Osteoblast (primary cell): ENCODE measurements at regions not wholly inside any gene's neighbourhood (a gene's known extent, or its start where the extent isn't known, plus 50 kb on each side); places are given as distances from the start of the nearest gene placed in this dataset.

Experiments
- DNase-seq: peaks from one replicate; pipeline ENCODE4 v3.0.0; 2011; ENCODE audit warnings: low spot score, mixed read lengths; ENCODE audit not compliant: insufficient read length; ENCODE audit errors: missing footprints
- H2AFZ ChIP-seq: 2 replicates; pipeline ENCODE4 v1.6.0; 2011; ENCODE audit warnings: mild to moderate bottlenecking, low read length
- H3K27ac ChIP-seq: 2 replicates; pipeline ENCODE4 v1.5.1; 2011; ENCODE audit warnings: mild to moderate bottlenecking, low read depth, low read length, moderate library complexity
- H3K27me3 ChIP-seq: 2 replicates; pipeline ENCODE4 v1.6.0; 2012; ENCODE audit warnings: mild to moderate bottlenecking, control low read depth, inconsistent platforms, low read length, moderate library complexity; ENCODE audit not compliant: insufficient read depth
- H3K36me3 ChIP-seq: 2 replicates; pipeline ENCODE4 v1.5.1; 2011; ENCODE audit warnings: mild to moderate bottlenecking, low read length, control low read depth, moderate library complexity; ENCODE audit not compliant: insufficient read depth
- H3K4me1 ChIP-seq: 2 replicates; pipeline ENCODE4 v1.5.1; 2011; ENCODE audit warnings: mild to moderate bottlenecking, low read length, control low read depth, moderate library complexity; ENCODE audit not compliant: insufficient read depth
- H3K4me2 ChIP-seq: 2 replicates; pipeline ENCODE4 v1.6.0; 2011; ENCODE audit warnings: mild to moderate bottlenecking, low read length; ENCODE audit not compliant: insufficient read depth
- H3K4me3 ChIP-seq: fragments of 200-600 bp; sonication (generic); 3 replicates; pipeline ENCODE4 v1.5.1; 2012; ENCODE audit warnings: mild to moderate bottlenecking, low read length, inconsistent platforms; ENCODE audit not compliant: insufficient read depth
- H3K79me2 ChIP-seq: 2 replicates; pipeline ENCODE4 v1.6.0; 2012; ENCODE audit warnings: mild to moderate bottlenecking, low read length, control low read depth, inconsistent platforms; ENCODE audit not compliant: insufficient read depth
- H3K9me3 ChIP-seq: 2 replicates; pipeline ENCODE4 v1.5.1; 2011; ENCODE audit warnings: low read depth, low read length, control low read depth
- H4K20me1 ChIP-seq: 2 replicates; pipeline ENCODE4 v1.6.0; 2012; ENCODE audit warnings: mild to moderate bottlenecking, low read length, control low read depth; ENCODE audit not compliant: insufficient read depth
- CTCF ChIP-seq: IDR thresholded peaks from 2 replicates; pipeline ENCODE4 v1.5.1; 2011; ENCODE audit warnings: mild to moderate bottlenecking, low read depth, low read length, moderate library complexity; ENCODE audit errors: extremely low read depth

- no peak for TF ChIP-seq CTCF
- H3K27ac ChIP-seq = no peak overlapping the region
- H3K4me3 ChIP-seq = no peak overlapping the region
- no peak overlapping the region for H3K4me2 ChIP-seq
- H3K9me3 ChIP-seq = peaks cover 2% of the 10 kb centered on the region
- H3K79me2 ChIP-seq = no peaks in the 10 kb centered on the region
- H3K36me3 ChIP-seq = no peaks in the 10 kb centered on the region
- peaks cover 4% of the 10 kb centered on the region for H3K4me1 ChIP-seq
- DNase-seq = no peak
- peaks cover under 1% of the 10 kb centered on the region for H3K27me3 ChIP-seq
- H2AFZ ChIP-seq = no peak overlapping the region
- no peaks in the 10 kb centered on the region for H4K20me1 ChIP-seq
Measured at GRCh38 chr5:9865574-9865973, 235.4 kb upstream of the TAS2R1 start.

- H3K4me3 ChIP-seq = no peak overlapping the region
- no peaks in the 10 kb centered on the region for H4K20me1 ChIP-seq
- H2AFZ ChIP-seq = no peak overlapping the region
- peaks cover 2% of the 10 kb centered on the region for H3K9me3 ChIP-seq
- H3K4me1 ChIP-seq = peaks cover 2% of the 10 kb centered on the region
- no peak overlapping the region for H3K27ac ChIP-seq
- H3K27me3 ChIP-seq = peaks cover 9% of the 10 kb centered on the region
- no peak overlapping the region for H3K4me2 ChIP-seq
- TF ChIP-seq CTCF = no peak
- no peaks in the 10 kb centered on the region for H3K79me2 ChIP-seq
- no peak for DNase-seq
- H3K36me3 ChIP-seq = no peaks in the 10 kb centered on the region
Measured at GRCh38 chr5:9864791-9865190, 234.6 kb upstream of the TAS2R1 start.

GRCh38 chr5:9863486-9863885 lies 233.3 kb upstream of the TAS2R1 start:
- Histone ChIP-seq H3K4me2 (no peak overlapping the region), H3K4me1 (no peaks in the 10 kb centered on the region), H2AFZ (no peak overlapping the region), H3K9me3 (peaks cover 2% of the 10 kb centered on the region), H3K4me3 (no peak overlapping the region), H4K20me1 (no peaks in the 10 kb centered on the region), H3K36me3 (no peaks in the 10 kb centered on the region), H3K27me3 (peaks cover 16% of the 10 kb centered on the region), H3K79me2 (no peaks in the 10 kb centered on the region), H3K27ac (no peak overlapping the region)
- no peak for DNase-seq
- TF ChIP-seq CTCF = no peak

- Histone ChIP-seq H3K27me3 (peaks cover 16% of the 10 kb centered on the region), H2AFZ (no peak overlapping the region), H3K36me3 (no peaks in the 10 kb centered on the region), H3K9me3 (peaks cover 2% of the 10 kb centered on the region), H3K4me1 (no peaks in the 10 kb centered on the region), H3K79me2 (no peaks in the 10 kb centered on the region), H3K27ac (no peak overlapping the region), H3K4me3 (no peak overlapping the region), H4K20me1 (no peaks in the 10 kb centered on the region), H3K4me2 (no peak overlapping the region)
- TF ChIP-seq CTCF = no peak
- no peak for DNase-seq
Measured at GRCh38 chr5:9861666-9862256, 231.6 kb upstream of the TAS2R1 start.
